RWPE2 (cell line): ENCODE measurements at regions not wholly inside any gene's neighbourhood (a gene's known extent, or its start where the extent isn't known, plus 50 kb on each side); places are given as distances from the start of the nearest gene placed in this dataset.

Experiments
- ATAC-seq: fragments of 200-7000 bp; cut with Tn5 transposase; 3 replicates; pipeline ENCODE4 v1.9.1; 2021; ENCODE audit warnings: low read depth
- DNase-seq: peaks from one replicate; pipeline ENCODE4 v3.0.0-alpha.2; 2020; ENCODE audit warnings: low spot score
- H3K27ac ChIP-seq: fragments of 450-650 bp; 2 replicates; pipeline ENCODE4 v1.5.1; 2017; ENCODE audit warnings: mild to moderate bottlenecking; ENCODE audit not compliant: poor library complexity, severe bottlenecking
- H3K27me3 ChIP-seq: fragments of 250-450 bp; sonication (Bioruptor Pico); 2 replicates; pipeline ENCODE4 v1.5.1; 2021; ENCODE audit warnings: mild to moderate bottlenecking, moderate library complexity; ENCODE audit not compliant: insufficient read depth, poor library complexity, severe bottlenecking
- H3K36me3 ChIP-seq: fragments of 250-450 bp; sonication (Bioruptor Pico); 2 replicates; pipeline ENCODE4 v1.5.1; 2020; ENCODE audit warnings: low read depth, mild to moderate bottlenecking, moderate library complexity
- H3K4me1 ChIP-seq: fragments of 250-450 bp; sonication (Bioruptor Pico); 2 replicates; pipeline ENCODE4 v1.5.1; 2021; ENCODE audit warnings: mild to moderate bottlenecking, moderate library complexity; ENCODE audit not compliant: insufficient read depth, poor library complexity, severe bottlenecking
- H3K4me3 ChIP-seq: fragments of 250-450 bp; sonication (Bioruptor Pico); 2 replicates; pipeline ENCODE4 v1.5.1; 2021; ENCODE audit warnings: mild to moderate bottlenecking, moderate library complexity; ENCODE audit not compliant: severe bottlenecking
- H3K9me3 ChIP-seq: fragments of 250-450 bp; sonication (Bioruptor Pico); 2 replicates; pipeline ENCODE4 v1.5.1; 2021; ENCODE audit warnings: mild to moderate bottlenecking, moderate library complexity; ENCODE audit not compliant: severe bottlenecking
- CTCF ChIP-seq: fragments of 450-650 bp; IDR thresholded peaks from one replicate; pipeline ENCODE4 v1.5.1; 2017; ENCODE audit warnings: mild to moderate bottlenecking, moderate library complexity; ENCODE audit not compliant: poor library complexity, severe bottlenecking

- ATAC-seq (no peak), DNase-seq (no peak)
- Histone ChIP-seq H3K36me3 (no peaks in the 10 kb centered on the region), H3K4me3 (no peak overlapping the region), H3K27ac (no peak overlapping the region), H3K27me3 (peaks cover 41% of the 10 kb centered on the region), H3K4me1 (no peaks in the 10 kb centered on the region), H3K9me3 (no peaks in the 10 kb centered on the region)
- TF ChIP-seq CTCF = no peak
These were observed 122.2 kb upstream of the BARHL2 start for GRCh38 chr1:90839323-90839722.

DNA sequence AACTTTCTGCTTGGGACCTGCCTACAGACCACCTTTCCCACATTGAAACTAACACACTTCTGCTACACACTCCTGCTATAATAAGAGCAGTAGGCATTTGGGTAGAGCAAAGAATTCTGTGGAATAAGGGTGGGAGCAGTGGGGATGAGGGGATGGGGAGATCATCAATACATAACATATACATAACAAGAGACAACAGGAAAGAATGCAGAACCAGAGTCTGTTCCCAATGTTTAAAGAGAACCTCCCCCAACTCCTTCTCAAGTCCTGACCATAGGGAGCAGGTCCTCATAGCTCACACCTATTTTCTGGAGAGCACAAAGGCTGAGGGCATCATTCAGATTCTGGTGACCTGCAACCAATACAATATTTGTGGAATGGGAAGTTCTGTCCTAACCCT lies 121.6 kb upstream of the BARHL2 start:
- H3K27ac ChIP-seq = no peak overlapping the region
- no peak for DNase-seq
- no peak for TF ChIP-seq CTCF

GRCh38 chr1:90837420-90837819 lies 120.3 kb upstream of the BARHL2 start:
- H3K4me3 ChIP-seq = no peak overlapping the region
- no peak for TF ChIP-seq CTCF
- H3K27me3 ChIP-seq = peaks cover 60% of the 10 kb centered on the region
- H3K27ac ChIP-seq = no peak overlapping the region
- no peaks in the 10 kb centered on the region for H3K9me3 ChIP-seq
- H3K36me3 ChIP-seq = no peaks in the 10 kb centered on the region
- H3K4me1 ChIP-seq = no peaks in the 10 kb centered on the region
- ATAC-seq (no peak), DNase-seq (no peak)

More for the DNA sequence above, 121.6 kb upstream of the BARHL2 start:
- peaks cover 47% of the 10 kb centered on the region for H3K27me3 ChIP-seq
- ATAC-seq = no peak
- H3K4me3 ChIP-seq = no peak overlapping the region
- H3K4me1 ChIP-seq = no peaks in the 10 kb centered on the region
- H3K9me3 ChIP-seq = no peaks in the 10 kb centered on the region
- no peaks in the 10 kb centered on the region for H3K36me3 ChIP-seq

GRCh38 chr1:90836345-90836679 lies 119.2 kb upstream of the BARHL2 start:
- H3K36me3 ChIP-seq = no peaks in the 10 kb centered on the region
- TF ChIP-seq CTCF = no peak
- H3K27me3 ChIP-seq = peaks cover 71% of the 10 kb centered on the region
- no peak for ATAC-seq
- H3K27ac ChIP-seq = no peak overlapping the region
- H3K4me3 ChIP-seq = no peak overlapping the region
- H3K4me1 ChIP-seq = no peaks in the 10 kb centered on the region
- DNase-seq = no peak
- H3K9me3 ChIP-seq = peaks cover 1% of the 10 kb centered on the region

- Histone ChIP-seq H3K9me3 (peaks cover 2% of the 10 kb centered on the region), H3K4me1 (no peaks in the 10 kb centered on the region), H3K27me3 (peaks cover 74% of the 10 kb centered on the region), H3K27ac (no peak overlapping the region), H3K4me3 (no peak overlapping the region), H3K36me3 (no peaks in the 10 kb centered on the region)
- DNase-seq = no peak
- no peak for ATAC-seq
- no peak for TF ChIP-seq CTCF
These were observed 118.7 kb upstream of the BARHL2 start for GRCh38 chr1:90835661-90836344.
